Activated T-cell treated with anti-CD3 and anti-CD28 coated beads for 4 hours (primary cell): ENCODE measurements at regions not wholly inside any gene's neighbourhood (a gene's known extent, or its start where the extent isn't known, plus 50 kb on each side); places are given as distances from the start of the nearest gene placed in this dataset.
"Not testable (repeated sequence)": the region's sequence is repeated elsewhere in the genome, so short reads cannot be mapped to it uniquely, and the experiment has no call there.

Experiments used
- DNase-seq: peaks from one replicate; pipeline ENCODE4 v3.0.0-alpha.2; 2020

- DNase-seq, result no peak
Measured at GRCh38 chr11:80987171-80987570, 1546.3 kb upstream of the TENM4 start.

GRCh38 chr11:80986421-80987074 is 1545.7 kb upstream of the TENM4 start:
- DNase-seq, result no peak

- DNase-seq, result no peak
Measured at GRCh38 chr11:80980227-80980626, 1539.4 kb upstream of the TENM4 start.

GRCh38 chr11:80973786-80974185 is 1533.0 kb upstream of the TENM4 start:
- no peak for DNase-seq

GRCh38 chr11:80970037-80970436 is 1529.2 kb upstream of the TENM4 start:
- DNase-seq, result no peak

- DNase-seq, result no peak
Measured at GRCh38 chr11:80967649-80968048, 1526.8 kb upstream of the TENM4 start.

GRCh38 chr11:80960381-80961029 is 1519.7 kb upstream of the TENM4 start:
- DNase-seq, result no peak

GRCh38 chr11:80959751-80960150 is 1518.9 kb upstream of the TENM4 start:
- DNase-seq, result no peak

GRCh38 chr11:80958987-80959386 is 1518.2 kb upstream of the TENM4 start:
- DNase-seq, result no peak

GRCh38 chr11:80958361-80958760 is 1517.5 kb upstream of the TENM4 start:
- DNase-seq, result no peak

- DNase-seq, result no peak
Measured at GRCh38 chr11:80955588-80955987, 1514.8 kb upstream of the TENM4 start.

- no peak for DNase-seq
Measured at GRCh38 chr11:80948781-80949180, 1508.0 kb upstream of the TENM4 start.

- no peak for DNase-seq
Measured at GRCh38 chr11:80944758-80945157, 1503.9 kb upstream of the TENM4 start.

GRCh38 chr11:80943226-80943625 is 1502.4 kb upstream of the TENM4 start:
- no peak for DNase-seq

GRCh38 chr11:80937842-80938241 is 1497.0 kb upstream of the TENM4 start:
- DNase-seq, result no peak

- no peak for DNase-seq
Measured at GRCh38 chr11:80930038-80930437, 1489.2 kb upstream of the TENM4 start.

- DNase-seq, result no peak
Measured at GRCh38 chr11:80929031-80929805, 1488.4 kb upstream of the TENM4 start.

GRCh38 chr11:80925321-80925720 is 1484.5 kb upstream of the TENM4 start:
- DNase-seq, result no peak

- not testable (repeated sequence) for DNase-seq
Measured at GRCh38 chr11:80921310-80921709, 1480.5 kb upstream of the TENM4 start.

- DNase-seq, result no peak
Measured at GRCh38 chr11:80916173-80916798, 1475.5 kb upstream of the TENM4 start.

- no peak for DNase-seq
Measured at GRCh38 chr11:80914311-80914710, 1473.5 kb upstream of the TENM4 start.

GRCh38 chr11:80911666-80912065 is 1470.8 kb upstream of the TENM4 start:
- DNase-seq, result no peak

- no peak for DNase-seq
Measured at GRCh38 chr11:80900265-80900664, 1459.4 kb upstream of the TENM4 start.

GRCh38 chr11:80899381-80899780 is 1458.6 kb upstream of the TENM4 start:
- no peak for DNase-seq
